HG03039 (cell line): ENCODE measurements at regions not wholly inside any gene's neighbourhood (a gene's known extent, or its start where the extent isn't known, plus 50 kb on each side); places are given as distances from the start of the nearest gene placed in this dataset.
"Not testable (repeated sequence)": the region's sequence is repeated elsewhere in the genome, so short reads cannot be mapped to it uniquely, and the experiment has no call there.

Source experiments
- ATAC-seq: cut with Tn5 transposase; IDR thresholded peaks from one replicate; pipeline ENCODE4 v1.9.1; 2021; ENCODE audit warnings: mild to moderate bottlenecking, moderate library complexity; ENCODE audit not compliant: unreplicated experiment

DNA sequence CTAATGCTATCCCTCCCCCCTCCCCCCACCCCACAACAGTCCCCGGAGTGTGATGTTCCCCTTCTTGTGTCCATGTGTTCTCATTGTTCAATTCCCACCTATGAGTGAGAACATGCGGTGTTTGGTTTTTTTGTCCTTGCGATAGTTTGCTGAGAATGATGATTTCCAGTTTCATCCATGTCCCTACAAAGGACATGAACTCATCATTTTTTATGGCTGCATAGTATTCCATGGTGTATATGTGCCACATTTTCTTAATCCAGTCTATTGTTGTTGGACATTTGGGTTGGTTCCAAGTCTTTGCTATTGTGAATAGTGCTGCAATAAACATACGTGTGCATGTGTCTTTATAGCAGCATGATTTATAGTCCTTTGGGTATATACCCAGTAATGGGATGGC is 133.7 kb upstream of the ANK3 start:
- ATAC-seq: not testable (repeated sequence)

DNA sequence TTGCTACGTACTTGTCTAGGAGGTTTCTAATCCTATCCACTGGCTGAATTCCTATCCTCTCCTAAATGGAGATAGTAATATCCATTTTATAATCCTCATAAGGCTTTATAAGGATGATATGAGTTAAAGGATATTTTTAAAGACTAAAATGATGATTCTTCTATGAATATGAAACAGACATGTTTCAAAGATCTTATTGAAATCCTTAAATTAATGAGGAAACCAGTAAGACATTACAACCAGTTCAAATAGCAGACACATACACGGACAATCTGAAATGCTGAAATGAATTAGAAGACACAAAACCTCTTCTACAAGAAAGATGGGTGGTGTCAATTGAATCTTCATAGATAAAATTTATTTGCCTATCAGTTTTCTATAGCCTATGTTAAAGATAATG is 132.9 kb upstream of the ANK3 start:
- no peak for ATAC-seq

DNA sequence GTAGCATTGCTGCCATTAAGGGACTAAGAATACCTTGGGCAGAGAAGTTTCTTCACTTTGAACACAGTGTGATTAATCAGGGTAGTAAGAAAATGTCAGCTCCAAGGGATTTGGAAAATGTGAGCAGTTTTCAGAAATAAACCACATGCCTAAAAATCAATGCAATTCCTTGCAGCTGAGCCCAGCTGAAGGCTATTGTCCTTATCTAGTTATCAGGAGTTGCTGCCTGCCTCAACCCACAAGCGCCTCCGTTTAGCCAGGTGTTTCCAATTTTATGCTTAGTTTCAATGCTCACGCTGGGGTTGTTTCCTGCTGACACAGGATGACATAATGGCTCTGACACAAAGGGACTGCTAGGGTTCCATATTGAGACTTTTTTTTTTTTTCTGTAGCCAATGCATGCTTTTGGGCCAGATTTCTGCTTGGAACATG is 132.3 kb upstream of the ANK3 start:
- ATAC-seq: no peak

DNA sequence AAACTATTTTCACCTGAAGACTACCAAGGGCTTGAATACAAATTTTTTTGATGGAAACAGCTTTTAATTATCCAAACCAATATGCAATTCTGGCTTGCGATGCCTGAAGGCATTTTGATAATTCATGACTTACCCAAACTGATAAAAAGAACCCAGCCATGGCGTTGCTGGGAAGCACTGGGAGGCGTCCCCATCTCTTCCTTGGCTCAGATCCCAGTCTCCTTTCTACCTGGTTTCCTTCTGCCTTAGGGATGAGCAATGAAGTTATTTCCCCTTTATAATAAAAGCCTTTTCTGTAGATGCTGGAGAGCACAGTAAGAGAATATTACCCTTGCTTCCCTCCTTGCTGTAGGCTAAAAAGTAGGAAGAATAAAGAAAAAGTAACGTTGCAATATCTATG is 129.1 kb upstream of the ANK3 start:
- ATAC-seq: no peak

DNA sequence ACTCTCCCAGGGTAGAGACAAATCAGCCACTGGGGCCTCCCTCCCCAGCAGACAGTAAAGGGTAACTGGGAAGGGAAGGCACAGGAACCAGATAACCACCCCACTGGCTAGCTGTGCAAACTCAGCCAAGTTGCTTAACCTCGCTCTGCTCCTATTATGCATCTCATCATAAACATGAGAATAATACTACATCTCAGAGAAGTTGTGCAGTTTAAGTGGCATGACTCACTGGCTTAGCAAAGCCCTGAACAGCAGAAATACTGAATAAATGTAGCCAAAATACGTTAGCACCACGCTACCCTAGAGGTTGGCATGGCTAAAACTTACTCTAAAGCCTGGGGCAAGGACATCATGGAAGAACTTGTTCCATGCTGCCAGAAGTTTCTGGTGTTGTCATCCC is 128.1 kb upstream of the ANK3 start:
- no peak for ATAC-seq

DNA sequence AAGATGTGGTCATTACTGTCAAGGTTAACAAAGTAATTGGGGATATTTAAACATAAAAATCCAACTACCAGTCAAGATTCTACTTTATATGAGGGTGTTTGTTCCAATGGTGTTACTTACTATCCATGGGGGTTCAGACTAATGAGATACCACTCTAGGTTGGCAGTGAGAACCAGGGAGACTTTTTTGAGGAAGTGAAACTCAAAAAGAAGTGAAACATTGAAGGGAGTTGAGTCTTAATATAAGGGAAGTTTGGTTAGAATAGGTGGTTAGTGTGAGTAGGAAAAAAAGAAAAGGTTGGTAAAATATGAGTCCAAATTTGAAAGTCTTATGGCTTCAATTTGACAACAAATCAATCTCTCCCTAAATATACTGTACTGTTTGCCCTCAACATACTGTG is 123.6 kb upstream of the ANK3 start:
- no peak for ATAC-seq

DNA sequence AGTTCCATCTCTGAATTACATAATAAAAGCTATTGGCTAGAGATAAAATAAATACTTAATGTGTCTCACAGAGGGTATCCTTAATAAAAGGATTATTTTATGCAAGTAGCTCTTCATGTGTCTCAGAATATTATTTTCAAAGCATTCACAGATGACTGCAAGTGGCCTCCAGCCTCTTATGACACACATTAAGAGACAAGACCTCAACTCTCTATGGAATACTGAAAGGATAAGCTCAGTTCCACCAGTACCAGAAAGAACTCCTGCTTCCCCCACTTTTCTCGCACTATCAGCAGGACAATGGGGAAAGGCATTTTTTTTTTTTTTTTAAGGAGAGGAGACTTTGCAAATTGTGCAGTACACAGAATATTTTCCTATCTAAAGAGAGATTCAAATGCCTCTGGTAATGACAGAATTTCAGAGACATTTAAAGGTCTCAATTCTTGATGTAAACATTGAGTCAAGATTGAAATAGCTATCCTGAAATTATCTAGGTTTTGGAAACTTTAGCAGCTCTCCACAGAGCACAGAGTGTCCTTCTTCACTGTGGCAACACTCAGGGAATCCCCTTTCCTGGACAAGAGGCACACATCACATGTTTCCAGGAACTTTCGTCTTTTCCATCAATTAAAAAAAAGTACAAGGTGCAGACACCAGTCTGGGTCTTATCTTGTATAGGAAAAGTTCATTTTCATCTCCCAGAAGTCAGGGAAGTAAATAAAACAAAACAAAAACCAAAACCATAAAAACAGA is 122.0 kb upstream of the ANK3 start:
- no peak for ATAC-seq

DNA sequence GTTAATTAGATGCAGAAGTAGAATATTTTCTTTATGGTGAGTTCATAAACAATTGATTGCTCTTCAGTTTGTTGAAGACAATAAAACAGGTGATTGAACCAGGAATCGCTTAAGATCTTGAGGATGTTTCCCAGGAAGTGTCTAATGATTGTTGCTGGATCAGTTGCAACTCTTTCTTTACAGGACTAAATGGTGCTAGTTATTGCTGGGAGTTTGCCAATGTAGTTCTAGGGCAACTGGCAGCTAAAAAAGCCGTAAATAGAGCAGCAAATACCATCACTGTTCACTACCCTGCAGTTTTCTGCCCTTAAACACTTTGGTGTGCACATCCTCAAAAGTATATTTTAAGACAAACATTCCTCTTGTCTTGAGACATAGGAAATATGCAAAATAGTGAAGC is 119.2 kb upstream of the ANK3 start:
- ATAC-seq: no peak

DNA sequence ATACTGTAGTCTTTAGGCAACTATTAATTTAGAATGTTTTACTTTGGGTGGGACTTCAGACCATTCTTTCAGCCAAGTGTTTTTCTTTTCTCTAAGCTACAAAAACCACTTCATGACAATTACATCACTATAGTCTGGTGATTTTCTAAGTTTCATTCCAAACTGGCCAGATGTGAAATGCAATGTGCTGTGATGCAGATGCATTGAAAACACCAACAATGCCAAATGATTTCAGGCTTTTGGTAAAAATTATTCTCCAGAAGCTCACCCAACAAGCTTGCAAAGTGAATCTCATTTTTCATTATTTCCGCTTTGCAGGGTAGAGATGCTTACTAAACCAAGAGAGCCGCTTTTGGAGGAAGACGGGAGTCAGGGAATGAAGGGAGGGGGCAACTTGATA is 118.4 kb upstream of the ANK3 start:
- ATAC-seq: no peak

DNA sequence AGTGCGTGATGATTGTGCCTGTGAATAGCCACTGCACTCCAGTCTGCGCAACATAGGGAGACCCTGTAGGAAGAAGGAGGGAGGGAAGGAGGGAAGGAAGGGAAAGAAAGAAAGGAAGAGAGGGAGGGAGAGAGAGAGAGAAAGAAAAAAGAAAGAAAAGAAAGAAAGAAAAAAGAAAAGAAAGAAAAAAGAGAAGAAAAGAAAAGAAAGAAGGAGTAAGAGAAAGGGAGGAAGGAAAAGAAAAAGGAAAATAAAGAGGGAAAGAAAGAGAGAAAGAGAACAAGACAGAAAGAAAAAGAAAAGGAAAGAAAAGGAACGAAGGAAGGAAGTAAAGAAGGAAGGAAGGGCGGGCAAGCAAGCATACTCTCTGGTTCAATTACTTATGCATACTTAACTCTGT is 112.9 kb upstream of the ANK3 start:
- no peak for ATAC-seq

DNA sequence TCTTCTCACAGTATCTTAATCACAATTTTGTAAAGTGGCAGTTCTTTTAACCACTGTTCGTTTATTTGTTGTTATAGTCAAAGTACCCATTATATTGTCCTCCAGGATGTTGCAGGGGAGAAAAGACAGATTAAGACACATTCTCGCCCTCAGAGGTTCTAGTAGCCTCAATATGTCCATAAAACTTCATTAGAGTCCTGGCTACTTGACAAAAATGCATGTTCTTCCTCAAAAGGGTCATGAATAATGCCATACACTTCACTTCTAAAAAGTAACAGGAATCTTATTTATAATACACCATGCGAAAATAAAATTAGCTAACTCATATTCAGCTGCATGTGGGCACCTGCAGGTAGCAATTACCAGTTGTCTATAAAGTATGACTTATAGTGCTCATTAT is 109.3 kb upstream of the ANK3 start:
- no peak for ATAC-seq

DNA sequence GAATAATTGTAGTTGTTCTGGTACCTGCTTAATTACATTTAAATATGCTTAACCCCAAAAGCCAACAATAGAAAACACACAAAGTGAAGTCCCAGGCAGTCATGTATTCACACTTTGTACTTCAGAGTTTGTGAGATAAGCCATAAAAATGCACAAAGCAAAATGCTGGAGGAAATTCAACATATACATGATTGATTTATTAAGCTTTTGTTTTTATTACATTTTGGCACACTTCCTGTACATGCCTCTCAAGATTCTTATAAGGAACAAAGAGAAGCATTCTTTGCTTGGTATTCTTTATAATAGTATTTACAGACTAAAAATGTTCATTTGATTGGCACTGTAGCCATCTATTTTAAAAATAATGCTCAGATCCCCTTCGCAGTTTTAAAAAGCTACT is 107.7 kb upstream of the ANK3 start:
- ATAC-seq: no peak

DNA sequence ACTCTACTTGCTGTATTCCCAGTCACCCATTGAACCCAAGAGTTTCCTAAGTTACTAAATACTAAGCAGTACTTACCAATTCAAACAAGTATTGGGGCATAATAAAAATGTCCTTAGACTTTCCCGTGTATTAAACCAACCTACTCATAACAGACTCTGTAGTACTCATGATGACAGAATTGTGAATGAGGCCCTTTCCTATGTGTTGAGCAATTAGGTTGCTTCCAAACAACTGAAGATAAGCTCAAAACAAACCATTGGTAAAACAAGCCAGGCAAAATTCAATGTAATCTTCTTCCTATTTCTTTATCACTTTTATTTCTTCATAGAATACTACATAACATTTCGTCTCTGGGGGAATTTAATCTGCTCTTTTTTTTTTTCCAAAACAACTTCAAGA is 106.5 kb upstream of the ANK3 start:
- ATAC-seq: no peak

DNA sequence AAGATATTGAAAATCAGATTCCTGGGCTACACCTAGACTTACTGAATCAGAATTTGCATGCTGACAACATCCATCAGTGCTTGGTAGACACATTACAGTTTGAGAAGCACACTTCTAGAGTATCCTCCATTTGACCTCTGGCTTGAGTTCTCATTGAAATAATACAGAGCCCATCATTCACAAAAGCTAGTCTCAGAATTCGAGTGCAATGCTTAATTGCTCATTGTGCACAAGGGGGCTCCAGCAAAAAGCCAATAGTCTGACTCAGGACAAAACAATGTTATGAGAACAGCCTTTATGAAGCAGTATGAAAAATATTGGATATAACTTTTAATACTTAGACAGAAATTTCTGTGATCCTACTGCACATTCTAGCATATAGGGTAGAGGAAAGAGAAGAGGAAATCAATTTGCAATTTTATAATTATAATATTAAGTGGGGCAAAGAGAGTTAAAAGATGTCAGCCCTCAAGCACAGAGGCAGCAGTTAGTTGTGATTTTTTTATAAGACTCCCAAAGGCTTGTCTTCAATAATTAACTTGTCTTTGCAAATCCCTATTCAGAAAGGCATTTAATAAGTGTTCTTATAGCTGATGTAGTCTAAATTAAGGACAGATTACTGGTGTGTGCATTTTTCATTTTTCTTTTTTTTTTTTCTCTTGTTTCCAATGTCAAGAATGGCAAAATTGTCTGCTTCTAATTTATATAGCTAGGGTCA is 105.8 kb upstream of the ANK3 start:
- no peak for ATAC-seq

DNA sequence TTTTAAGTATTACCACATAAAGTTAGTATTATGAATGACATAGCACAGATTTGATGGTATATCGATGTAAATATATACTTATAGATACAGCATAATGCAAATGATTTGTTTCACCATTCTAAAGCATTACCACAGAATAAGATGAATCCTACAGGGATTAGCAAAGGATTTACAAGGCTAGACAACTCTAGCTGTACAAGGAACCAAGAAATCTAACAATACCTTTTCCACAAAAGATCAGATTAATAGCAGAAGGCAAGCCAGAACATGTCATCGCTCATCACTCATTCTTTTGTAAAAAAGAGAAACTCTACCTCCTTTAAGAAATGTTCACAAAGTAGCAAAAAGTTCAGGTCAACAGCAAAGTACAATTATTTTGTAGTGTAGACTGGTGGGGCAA is 105.1 kb upstream of the ANK3 start:
- ATAC-seq: no peak

DNA sequence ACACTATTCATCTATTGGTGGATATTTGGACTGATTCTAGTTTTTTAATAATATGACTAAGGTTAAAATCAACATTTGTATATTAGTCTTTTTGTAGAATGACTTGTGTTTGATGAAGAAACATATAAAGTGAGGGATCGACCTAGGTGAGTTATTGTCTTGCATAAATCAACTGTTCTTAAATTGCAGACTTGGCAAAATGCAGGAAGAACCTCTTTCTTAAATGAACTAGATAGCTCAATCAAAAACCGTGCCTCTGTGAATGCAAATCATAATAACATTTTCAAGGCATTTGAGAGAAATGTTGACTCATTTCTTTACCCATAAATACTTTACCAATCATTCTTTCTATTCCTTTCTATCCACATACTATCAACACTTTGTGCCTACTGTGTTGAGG is 101.5 kb upstream of the ANK3 start:
- ATAC-seq: no peak

DNA sequence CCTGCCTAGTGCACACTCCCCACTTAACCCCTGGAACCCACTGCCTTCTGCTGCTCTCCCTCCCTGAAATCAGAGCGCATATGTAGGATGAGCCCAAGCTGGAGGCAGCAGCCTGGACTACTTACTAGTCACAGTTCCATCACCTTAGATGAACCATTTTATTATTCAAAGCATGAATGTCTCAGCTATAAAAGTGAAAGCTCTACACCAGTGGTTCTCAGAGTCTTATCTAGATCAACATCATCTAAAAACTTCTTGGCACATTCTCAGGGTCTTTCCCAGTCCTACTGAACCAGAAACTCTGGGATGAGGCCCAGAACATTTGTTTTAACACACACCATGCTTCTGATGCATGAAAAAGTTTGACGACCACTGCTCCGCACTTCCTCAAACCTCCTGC is 100.3 kb upstream of the ANK3 start:
- ATAC-seq: no peak

DNA sequence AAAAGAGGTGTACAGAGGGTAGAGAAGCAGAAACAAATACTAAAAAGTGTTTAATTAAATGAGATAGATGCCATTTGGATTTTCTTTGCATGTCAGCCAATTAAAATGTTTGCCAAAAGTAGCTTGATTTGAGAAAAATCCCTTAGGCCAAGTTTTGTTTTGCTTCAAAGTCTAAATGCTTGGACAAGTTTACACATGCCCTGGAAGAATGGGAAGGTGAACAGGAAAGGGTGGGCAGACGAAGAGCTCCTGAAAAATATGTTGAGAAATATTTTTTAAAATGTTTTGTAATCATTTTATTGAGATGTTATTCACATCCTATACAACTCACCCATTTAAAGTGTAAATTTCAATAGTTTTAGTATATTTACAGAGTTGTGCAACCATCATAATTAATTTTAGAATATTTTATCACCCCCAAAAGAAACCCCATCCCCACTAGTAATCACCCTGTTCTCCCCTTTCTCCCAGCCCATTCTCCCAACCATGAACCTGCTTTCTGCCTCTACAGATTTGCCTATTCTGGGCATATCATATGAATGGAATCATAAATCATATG is 98.5 kb upstream of the ANK3 start:
- no peak for ATAC-seq

DNA sequence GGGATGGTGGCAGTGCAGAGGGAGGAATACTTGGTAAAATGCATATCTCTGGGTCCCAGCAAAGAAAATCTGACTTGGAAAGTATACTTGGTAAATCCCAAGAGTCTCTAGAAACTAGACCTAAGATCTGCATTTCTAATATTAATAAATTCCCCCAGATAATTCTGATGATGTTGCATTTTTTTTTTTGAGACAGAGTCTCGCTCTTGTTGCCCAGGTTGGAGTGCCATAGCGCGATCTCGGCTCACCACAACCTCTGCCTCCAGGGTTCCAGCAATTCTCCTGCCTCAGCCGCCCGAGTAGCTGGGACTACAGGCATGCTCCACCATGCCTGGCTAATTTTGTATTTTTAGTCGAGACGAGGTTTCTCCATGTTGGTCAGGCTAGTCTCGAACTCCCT is 97.9 kb upstream of the ANK3 start:
- ATAC-seq: no peak

DNA sequence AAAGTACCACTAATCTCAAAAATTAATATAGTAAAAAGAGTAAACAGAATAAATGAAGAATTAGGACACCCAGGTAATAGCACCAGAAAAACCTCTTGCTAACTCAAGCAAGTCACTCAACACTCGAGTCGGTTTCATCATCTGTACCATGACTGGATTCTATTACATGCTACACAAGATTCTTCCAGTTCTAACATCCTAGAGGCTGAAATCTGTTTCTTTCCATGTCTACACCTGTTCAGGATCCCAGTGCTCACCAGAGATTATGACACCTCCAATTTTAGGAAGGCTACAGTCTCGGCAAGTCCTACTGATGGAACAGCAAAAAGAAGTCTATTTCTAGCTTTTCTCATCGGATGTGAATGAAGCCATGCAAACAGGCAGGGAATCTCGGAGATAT is 95.3 kb upstream of the ANK3 start:
- no peak for ATAC-seq

DNA sequence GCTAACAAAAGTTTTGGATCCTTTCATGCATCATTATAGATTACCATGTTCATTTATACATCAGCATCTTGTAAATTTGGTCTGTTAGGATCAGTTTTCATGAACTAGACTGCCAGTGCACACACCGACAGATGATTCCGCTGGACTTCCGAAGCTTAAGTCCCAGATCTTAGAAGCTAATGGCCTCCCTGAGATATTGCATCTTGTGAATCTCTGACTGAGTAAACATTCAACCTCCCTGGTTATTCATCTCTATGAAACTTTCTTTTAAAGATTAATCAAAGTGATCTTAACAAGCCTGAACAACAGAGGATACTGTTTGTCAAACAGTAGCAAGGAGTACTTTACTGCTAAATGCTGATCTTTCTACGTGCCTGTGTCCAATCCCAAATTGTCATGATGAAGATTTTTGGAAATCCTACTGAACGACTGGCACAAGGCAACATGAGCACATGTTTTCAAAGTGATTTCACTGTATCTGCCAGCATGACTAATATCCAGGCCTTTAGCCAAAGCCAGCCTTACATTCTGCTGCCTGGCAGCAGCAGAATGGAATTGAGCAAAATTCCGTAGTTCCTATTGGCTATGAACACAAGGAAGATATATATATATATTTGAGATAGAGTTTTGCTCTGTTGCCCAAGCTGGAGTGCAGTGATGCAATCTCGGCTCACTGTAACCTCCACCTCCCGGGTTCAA is 91.3 kb upstream of the ANK3 start:
- ATAC-seq: no peak
